WTC11 (cell line): ENCODE measurements at regions not wholly inside any gene's neighbourhood (a gene's known extent, or its start where the extent isn't known, plus 50 kb on each side); places are given as distances from the start of the nearest gene placed in this dataset.
"Not testable (repeated sequence)": the region's sequence is repeated elsewhere in the genome, so short reads cannot be mapped to it uniquely, and the experiment has no call there.

Experiments
- CBFB ChIP-seq: sonication (generic); formaldehyde crosslinking; IDR thresholded peaks from 2 replicates; pipeline ENCODE4 v1.8.1; 2022; ENCODE audit warnings: mild to moderate bottlenecking, low read depth, missing genetic modification reagents
- CREB1 ChIP-seq: sonication (generic); formaldehyde crosslinking; IDR thresholded peaks from 2 replicates; pipeline ENCODE4 v1.8.0; 2023; ENCODE audit warnings: mild to moderate bottlenecking, missing genetic modification reagents
- CTCF ChIP-seq: fragments of 200-600 bp; IDR thresholded peaks from 2 replicates; pipeline ENCODE4 v1.8.0; 2022; ENCODE audit warnings: antibody characterized with exemption
- FOXP1 ChIP-seq: sonication (generic); formaldehyde crosslinking; IDR thresholded peaks from 2 replicates; pipeline ENCODE4 v1.8.0; 2022; ENCODE audit warnings: missing genetic modification reagents, mild to moderate bottlenecking, moderate library complexity, borderline replicate concordance
- FOXP4 ChIP-seq: sonication (generic); formaldehyde crosslinking; IDR thresholded peaks from 2 replicates; pipeline ENCODE4 v1.8.0; 2022; ENCODE audit warnings: mild to moderate bottlenecking, missing genetic modification reagents
- JUN ChIP-seq: sonication (generic); formaldehyde crosslinking; IDR thresholded peaks from 2 replicates; pipeline ENCODE4 v1.8.0; 2023; ENCODE audit warnings: mild to moderate bottlenecking, missing genetic modification reagents
- TEAD4 ChIP-seq: sonication (generic); formaldehyde crosslinking; IDR thresholded peaks from 2 replicates; pipeline ENCODE4 v1.8.0; 2022; ENCODE audit warnings: mild to moderate bottlenecking, missing genetic modification reagents
- USF2 ChIP-seq: sonication (generic); formaldehyde crosslinking; IDR thresholded peaks from 2 replicates; pipeline ENCODE4 v1.8.1; 2023; ENCODE audit warnings: mild to moderate bottlenecking, missing genetic modification reagents, moderate library complexity
- ZNF121 ChIP-seq: sonication (generic); formaldehyde crosslinking; IDR thresholded peaks from 2 replicates; pipeline ENCODE4 v1.8.0; 2023; ENCODE audit warnings: missing genetic modification reagents
- ZNF138 ChIP-seq: sonication (generic); formaldehyde crosslinking; conservative IDR thresholded peaks from 2 replicates; pipeline ENCODE4 v1.8.1; 2022; ENCODE audit warnings: mild to moderate bottlenecking, moderate library complexity, missing genetic modification reagents
- ZNF232 ChIP-seq: sonication (generic); formaldehyde crosslinking; IDR thresholded peaks from 2 replicates; pipeline ENCODE4 v1.8.0; 2022; ENCODE audit warnings: mild to moderate bottlenecking, missing genetic modification reagents
- TF ChIP-seq, protein P1 (sequence below): sonication (generic); formaldehyde crosslinking; conservative IDR thresholded peaks from 2 replicates; pipeline ENCODE4 v1.8.1; 2023; ENCODE audit warnings: mild to moderate bottlenecking, low read depth, missing genetic modification reagents, moderate library complexity
- TF ChIP-seq, protein P2 (sequence below): sonication (generic); formaldehyde crosslinking; IDR thresholded peaks from 2 replicates; pipeline ENCODE4 v1.8.1; 2022; ENCODE audit warnings: mild to moderate bottlenecking, moderate library complexity, missing genetic modification reagents
- TF ChIP-seq, protein P3 (sequence below): sonication (generic); formaldehyde crosslinking; IDR thresholded peaks from 2 replicates; pipeline ENCODE4 v1.8.0; 2023; ENCODE audit warnings: missing genetic modification reagents, mild to moderate bottlenecking, borderline replicate concordance

- not testable (repeated sequence) for TF ChIP-seq FOXP4 (CRISPR knock-in tag); CREB1 (CRISPR knock-in tag); CTCF; CBFB (CRISPR knock-in tag); ZNF121; USF2; ZNF232 (CRISPR knock-in tag); JUN (CRISPR knock-in tag); TEAD4; ZNF138; FOXP1
- TF ChIP-seq, protein P1, sequence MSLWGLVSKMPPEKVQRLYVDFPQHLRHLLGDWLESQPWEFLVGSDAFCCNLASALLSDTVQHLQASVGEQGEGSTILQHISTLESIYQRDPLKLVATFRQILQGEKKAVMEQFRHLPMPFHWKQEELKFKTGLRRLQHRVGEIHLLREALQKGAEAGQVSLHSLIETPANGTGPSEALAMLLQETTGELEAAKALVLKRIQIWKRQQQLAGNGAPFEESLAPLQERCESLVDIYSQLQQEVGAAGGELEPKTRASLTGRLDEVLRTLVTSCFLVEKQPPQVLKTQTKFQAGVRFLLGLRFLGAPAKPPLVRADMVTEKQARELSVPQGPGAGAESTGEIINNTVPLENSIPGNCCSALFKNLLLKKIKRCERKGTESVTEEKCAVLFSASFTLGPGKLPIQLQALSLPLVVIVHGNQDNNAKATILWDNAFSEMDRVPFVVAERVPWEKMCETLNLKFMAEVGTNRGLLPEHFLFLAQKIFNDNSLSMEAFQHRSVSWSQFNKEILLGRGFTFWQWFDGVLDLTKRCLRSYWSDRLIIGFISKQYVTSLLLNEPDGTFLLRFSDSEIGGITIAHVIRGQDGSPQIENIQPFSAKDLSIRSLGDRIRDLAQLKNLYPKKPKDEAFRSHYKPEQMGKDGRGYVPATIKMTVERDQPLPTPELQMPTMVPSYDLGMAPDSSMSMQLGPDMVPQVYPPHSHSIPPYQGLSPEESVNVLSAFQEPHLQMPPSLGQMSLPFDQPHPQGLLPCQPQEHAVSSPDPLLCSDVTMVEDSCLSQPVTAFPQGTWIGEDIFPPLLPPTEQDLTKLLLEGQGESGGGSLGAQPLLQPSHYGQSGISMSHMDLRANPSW (CRISPR knock-in tag) = not testable (repeated sequence)
- TF ChIP-seq, protein P2, sequence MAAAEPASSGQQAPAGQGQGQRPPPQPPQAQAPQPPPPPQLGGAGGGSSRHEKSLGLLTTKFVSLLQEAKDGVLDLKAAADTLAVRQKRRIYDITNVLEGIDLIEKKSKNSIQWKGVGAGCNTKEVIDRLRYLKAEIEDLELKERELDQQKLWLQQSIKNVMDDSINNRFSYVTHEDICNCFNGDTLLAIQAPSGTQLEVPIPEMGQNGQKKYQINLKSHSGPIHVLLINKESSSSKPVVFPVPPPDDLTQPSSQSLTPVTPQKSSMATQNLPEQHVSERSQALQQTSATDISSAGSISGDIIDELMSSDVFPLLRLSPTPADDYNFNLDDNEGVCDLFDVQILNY (CRISPR knock-in tag) = not testable (repeated sequence)
- TF ChIP-seq, protein P3, sequence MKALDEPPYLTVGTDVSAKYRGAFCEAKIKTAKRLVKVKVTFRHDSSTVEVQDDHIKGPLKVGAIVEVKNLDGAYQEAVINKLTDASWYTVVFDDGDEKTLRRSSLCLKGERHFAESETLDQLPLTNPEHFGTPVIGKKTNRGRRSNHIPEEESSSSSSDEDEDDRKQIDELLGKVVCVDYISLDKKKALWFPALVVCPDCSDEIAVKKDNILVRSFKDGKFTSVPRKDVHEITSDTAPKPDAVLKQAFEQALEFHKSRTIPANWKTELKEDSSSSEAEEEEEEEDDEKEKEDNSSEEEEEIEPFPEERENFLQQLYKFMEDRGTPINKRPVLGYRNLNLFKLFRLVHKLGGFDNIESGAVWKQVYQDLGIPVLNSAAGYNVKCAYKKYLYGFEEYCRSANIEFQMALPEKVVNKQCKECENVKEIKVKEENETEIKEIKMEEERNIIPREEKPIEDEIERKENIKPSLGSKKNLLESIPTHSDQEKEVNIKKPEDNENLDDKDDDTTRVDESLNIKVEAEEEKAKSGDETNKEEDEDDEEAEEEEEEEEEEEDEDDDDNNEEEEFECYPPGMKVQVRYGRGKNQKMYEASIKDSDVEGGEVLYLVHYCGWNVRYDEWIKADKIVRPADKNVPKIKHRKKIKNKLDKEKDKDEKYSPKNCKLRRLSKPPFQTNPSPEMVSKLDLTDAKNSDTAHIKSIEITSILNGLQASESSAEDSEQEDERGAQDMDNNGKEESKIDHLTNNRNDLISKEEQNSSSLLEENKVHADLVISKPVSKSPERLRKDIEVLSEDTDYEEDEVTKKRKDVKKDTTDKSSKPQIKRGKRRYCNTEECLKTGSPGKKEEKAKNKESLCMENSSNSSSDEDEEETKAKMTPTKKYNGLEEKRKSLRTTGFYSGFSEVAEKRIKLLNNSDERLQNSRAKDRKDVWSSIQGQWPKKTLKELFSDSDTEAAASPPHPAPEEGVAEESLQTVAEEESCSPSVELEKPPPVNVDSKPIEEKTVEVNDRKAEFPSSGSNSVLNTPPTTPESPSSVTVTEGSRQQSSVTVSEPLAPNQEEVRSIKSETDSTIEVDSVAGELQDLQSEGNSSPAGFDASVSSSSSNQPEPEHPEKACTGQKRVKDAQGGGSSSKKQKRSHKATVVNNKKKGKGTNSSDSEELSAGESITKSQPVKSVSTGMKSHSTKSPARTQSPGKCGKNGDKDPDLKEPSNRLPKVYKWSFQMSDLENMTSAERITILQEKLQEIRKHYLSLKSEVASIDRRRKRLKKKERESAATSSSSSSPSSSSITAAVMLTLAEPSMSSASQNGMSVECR (CRISPR knock-in tag) = not testable (repeated sequence)
Observed at GRCh38 chr4:131734321-131734720, 1414.8 kb upstream of the PCDH10 start.
